ENCODE measurements at regions not wholly inside any gene's neighbourhood (a gene's known extent, or its start where the extent isn't known, plus 50 kb on each side); places are given as distances from the start of the nearest gene placed in this dataset.

DNA sequence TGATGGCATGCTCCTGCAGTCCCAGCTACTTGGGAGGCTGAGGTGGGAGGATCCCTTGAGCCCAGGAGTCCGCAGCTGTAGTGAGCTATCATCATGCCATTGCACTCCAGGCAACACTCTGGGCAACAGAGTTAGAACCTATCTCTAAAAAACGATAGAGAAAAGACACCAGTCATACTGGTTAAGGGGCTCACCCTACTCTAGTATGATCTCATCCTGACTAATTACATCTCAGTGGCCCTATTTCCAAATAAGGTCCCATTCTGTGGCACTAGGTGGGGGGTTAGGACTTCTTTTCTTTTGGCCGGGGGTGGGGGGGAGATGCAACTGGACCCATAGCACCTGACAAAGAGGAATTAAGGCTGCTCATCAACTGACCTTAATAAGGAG lies 163.2 kb upstream of the NCK2 start:
- Mint-ChIP-seq H3K27ac (no peak overlapping the region), H3K36me3 (peaks cover 3% of the 10 kb centered on the region; the same call in 1 of the 2 replicates), H3K4me1 (peaks cover 23% of the 10 kb centered on the region), H3K27me3 (ENCODE audit: low read depth) (no peaks in the 10 kb centered on the region; the same call in 1 of the 2 replicates), H3K4me3 (no peak overlapping the region), H3K9me3 (peaks cover 7% of the 10 kb centered on the region)
- TF ChIP-seq GRHL2 (CRISPR knock-in tag; IDR thresholded peaks at IDR 0.05; ENCODE audit: insufficient replicate concordance, severe bottlenecking) (no peak), RELA (CRISPR knock-in tag; IDR thresholded peaks at IDR 0.05; ENCODE audit: borderline replicate concordance) (no peak), HMGA2 (CRISPR knock-in tag; IDR thresholded peaks at IDR 0.05) (no peak), ARID4B (CRISPR knock-in tag; IDR thresholded peaks at IDR 0.05; ENCODE audit: borderline replicate concordance) (no peak), ATF2 (CRISPR knock-in tag; IDR thresholded peaks at IDR 0.05; ENCODE audit: borderline replicate concordance, low read depth) (no peak), SP1 (CRISPR knock-in tag; conservative IDR thresholded peaks at IDR 0.05) (no peak), ETV6 (CRISPR knock-in tag; IDR thresholded peaks at IDR 0.05) (no peak)
- DNase-seq (ENCODE audit: low spot score) (no peak), ATAC-seq (no peak)
- POLR2A ChIA-PET = no interaction called here
- CTCF ChIA-PET = interaction anchor here (0.8 kb wide), 1 partner anchor 12 kb away, joined by 3 read pairs; no protein-coding TSS in a partner anchor

DNA sequence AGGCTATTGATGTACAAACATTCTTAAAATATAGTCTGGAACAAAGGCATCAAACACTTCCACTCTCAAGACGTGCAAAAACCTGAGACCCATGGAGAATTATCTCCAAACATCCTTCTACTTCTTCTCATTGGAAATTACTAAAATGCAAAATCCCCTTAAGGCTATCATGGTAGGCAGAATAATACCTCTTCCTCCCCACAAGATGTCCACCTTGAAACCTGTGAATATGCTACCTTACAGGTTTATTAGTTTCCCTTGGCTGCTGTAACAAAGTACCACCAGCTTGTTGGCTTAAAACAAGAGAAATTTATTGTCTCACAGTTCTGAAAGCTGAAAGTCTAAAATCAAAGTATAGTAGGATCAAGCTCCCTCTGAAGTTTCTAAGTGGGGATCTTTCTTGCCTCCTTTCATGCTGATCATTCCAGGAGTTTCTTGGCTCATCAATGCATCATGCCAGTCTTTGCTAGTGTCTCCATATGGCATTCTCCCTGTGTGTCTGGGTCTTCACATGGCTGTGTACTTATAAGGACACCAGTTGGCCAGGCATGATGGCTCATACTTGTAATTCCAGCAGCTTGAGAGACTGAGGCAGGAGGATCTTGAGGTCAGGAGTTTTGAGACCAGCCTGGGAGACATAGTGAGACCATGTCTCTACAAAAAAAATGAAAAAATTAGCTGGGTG lies 163.7 kb upstream of the NCK2 start:
- POLR2A ChIA-PET = no interaction called here
- TF ChIP-seq FOXJ3 (CRISPR knock-in tag; IDR thresholded peaks at IDR 0.05; ENCODE audit: borderline replicate concordance) (no peak), ERG (CRISPR knock-in tag; IDR thresholded peaks at IDR 0.05) (no peak), JAZF1 (CRISPR knock-in tag; IDR thresholded peaks at IDR 0.05) (no peak)
- H3K4me1 Mint-ChIP-seq = peaks cover 27% of the 10 kb centered on the region
- H3K27ac Mint-ChIP-seq = no peak overlapping the region
- CTCF ChIA-PET = interaction anchor here (0.8 kb wide), 1 partner anchor 13 kb away, joined by 3 read pairs; no protein-coding TSS in a partner anchor
- H3K4me3 Mint-ChIP-seq = no peak overlapping the region
- H3K9me3 Mint-ChIP-seq = peaks cover 5% of the 10 kb centered on the region
- peaks cover 1% of the 10 kb centered on the region; the same call in 1 of the 2 replicates for H3K36me3 Mint-ChIP-seq
- ATAC-seq = no peak
- no peak for DNase-seq (ENCODE audit: low spot score)
- H3K27me3 Mint-ChIP-seq (ENCODE audit: low read depth) = no peaks in the 10 kb centered on the region; the same call in 1 of the 2 replicates

DNA sequence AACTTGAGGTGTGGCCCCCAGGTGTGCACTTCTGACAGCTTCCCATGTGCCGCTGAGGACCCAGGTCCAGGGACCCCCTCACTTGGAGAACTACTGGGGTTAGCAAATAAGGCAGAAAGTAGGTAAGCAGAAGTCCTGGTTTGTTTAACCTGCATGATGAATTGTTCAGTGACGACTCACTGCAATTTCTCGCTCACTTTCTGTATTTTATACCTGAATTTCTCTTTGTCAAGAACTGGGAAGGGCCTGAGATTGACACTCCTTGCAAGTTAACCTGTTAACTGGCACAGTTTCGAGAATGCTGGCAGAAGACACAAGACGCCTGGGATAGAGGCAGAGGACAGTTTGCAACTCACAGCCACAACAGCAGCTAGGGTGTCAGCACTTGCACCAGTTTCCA lies 164.5 kb upstream of the NCK2 start:
- POLR2A ChIA-PET = no interaction called here
- H3K4me1 Mint-ChIP-seq = peaks cover 35% of the 10 kb centered on the region
- ATAC-seq (no peak), DNase-seq (ENCODE audit: low spot score) (no peak)
- CTCF ChIA-PET = no interaction called here
- H3K27me3 Mint-ChIP-seq (ENCODE audit: low read depth) = no peaks in the 10 kb centered on the region; the same call in 1 of the 2 replicates
- no peak overlapping the region for H3K27ac Mint-ChIP-seq
- H3K4me3 Mint-ChIP-seq = no peak overlapping the region
- no peaks in the 10 kb centered on the region for H3K36me3 Mint-ChIP-seq
- peaks cover 4% of the 10 kb centered on the region; the same call in 1 of the 2 replicates for H3K9me3 Mint-ChIP-seq
- no peak for TF ChIP-seq ZNF532 (CRISPR knock-in tag; IDR thresholded peaks at IDR 0.05; ENCODE audit: borderline replicate concordance)
- TF ChIP-seq ZNF396 (CRISPR knock-in tag; IDR thresholded peaks at IDR 0.05; ENCODE audit: borderline replicate concordance) = no peak
- TF ChIP-seq MAX (CRISPR knock-in tag; IDR thresholded peaks at IDR 0.05) = no peak
- TF ChIP-seq ZNF219 (CRISPR knock-in tag; IDR thresholded peaks at IDR 0.05; ENCODE audit: borderline replicate concordance) = no peak
- no peak for TF ChIP-seq MLX (CRISPR knock-in tag; IDR thresholded peaks at IDR 0.05)
- TF ChIP-seq GABPB1 (CRISPR knock-in tag; IDR thresholded peaks at IDR 0.05) = no peak
- TF ChIP-seq MYBL2 (CRISPR knock-in tag; IDR thresholded peaks at IDR 0.05) = no peak
- no peak for TF ChIP-seq E2F5 (CRISPR knock-in tag; IDR thresholded peaks at IDR 0.05)

All from WTC11 (cell line).